ENCODE measurements at regions not wholly inside any gene's neighbourhood (a gene's known extent, or its start where the extent isn't known, plus 50 kb on each side); places are given as distances from the start of the nearest gene placed in this dataset.

DNA sequence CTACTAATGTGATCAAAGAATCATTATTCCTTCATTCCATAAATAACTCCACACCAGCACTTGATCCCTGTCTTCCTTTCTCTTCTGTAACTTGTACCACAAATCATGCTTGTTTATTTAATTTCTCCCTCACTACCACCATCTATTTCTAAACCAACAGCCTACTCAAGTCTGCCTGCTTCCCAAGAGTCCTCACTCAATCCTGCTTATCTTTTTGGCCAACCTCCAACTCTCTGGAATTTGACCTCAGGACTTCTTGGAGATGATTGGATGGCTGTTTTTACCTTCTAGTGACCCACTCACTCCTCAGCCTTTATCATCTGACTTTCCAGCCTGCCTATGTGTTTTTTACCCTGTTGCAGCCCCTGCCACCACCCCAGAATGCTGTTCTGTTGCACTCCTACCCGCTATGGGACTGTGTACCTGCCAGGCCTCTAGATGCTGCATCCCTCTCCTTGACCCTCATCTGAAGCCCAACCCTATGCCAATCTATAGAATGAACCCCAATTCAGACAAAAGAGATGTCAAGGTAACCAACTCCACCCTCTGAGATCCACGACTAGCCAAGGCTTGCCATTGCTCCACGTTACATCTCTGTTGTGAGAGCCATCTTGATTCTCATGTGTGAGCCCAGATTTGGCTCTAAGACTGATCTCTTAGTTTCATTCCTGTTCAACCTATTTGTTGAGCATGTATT lies 150.2 kb upstream of the PLEKHG7 start:
- no peak for DNase-seq

DNA sequence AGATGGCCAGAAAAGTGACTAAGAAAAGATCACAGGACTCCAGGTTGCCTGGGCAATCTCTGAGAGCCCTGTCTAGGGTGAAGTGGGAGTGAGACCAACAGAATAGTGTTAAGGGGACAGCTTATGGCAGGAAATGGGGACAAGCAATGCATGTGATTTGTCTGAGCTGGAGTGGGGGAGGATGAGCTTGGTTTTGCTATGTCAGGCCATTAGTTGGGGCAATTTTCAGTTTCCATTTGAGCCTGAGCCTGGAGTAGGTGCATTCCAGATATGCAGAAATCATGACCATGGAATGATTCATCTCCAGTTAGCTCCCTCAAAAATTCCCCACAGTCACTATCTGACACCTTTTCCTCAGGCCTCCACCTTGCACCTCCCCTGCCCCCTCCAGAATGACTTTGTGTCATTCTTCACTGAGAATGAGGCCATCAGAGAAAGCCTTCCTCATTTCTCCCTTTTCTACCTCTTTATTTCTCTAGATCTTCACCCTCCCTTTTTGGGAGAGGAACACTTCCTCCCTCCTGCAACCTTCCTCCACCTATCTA lies 150.9 kb upstream of the PLEKHG7 start:
- DNase-seq: no peak

DNA sequence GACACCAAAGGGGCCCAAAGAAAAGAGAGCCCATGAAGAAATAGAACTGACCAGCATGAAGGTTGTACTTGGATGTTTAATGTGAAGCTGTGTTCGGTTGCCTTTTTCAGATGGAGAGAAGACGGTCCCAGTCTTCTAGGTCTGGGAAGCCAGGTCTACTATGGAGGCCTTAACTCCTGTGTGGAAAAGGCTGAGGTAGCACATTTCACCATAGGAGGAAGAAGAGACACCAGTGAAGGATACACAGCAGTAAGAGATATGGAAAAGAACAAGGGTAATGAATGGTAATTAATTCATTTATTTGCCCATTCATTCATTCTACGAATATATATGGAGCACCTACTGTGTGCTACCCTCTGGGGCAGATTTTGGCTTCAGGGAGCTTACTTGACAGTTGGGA lies 151.6 kb upstream of the PLEKHG7 start:
- DNase-seq: no peak

DNA sequence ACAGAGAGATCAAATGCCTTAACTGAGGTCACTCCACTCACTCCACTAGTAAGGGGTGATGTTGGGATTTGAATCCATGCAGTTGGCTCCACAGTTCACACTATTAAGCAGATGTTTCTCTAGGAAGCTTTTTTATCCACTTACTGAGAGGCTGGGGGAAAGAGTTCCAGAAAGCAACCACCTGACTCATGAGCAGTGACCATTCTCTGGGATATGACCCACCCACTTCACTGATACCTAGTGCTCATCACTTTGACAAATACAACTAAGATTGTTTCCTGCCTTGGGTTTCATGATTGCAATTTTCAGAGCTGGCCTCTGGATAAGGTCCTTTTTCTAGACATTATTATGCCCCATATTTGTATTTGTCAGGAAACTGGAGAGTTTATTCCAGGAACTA lies 152.1 kb upstream of the PLEKHG7 start:
- no peak for DNase-seq

DNA sequence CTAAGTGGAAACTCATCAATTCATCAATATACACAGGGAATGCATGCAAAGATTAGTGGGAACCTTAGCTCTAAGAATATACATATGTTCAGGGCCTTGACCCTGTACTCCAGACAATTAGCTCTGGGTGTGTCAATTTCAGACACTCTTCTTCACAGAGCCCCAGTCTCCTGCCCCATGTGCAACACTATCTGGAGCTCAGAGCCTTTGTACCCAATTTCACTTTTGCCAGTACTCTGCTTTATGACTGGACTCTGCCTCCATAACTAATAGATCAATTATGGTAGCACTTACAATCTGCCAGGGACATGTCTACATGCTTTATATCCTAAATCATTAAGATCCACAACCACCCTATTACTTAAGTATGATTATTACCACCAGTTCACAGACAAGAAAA lies 152.5 kb upstream of the PLEKHG7 start:
- DNase-seq: no peak

DNA sequence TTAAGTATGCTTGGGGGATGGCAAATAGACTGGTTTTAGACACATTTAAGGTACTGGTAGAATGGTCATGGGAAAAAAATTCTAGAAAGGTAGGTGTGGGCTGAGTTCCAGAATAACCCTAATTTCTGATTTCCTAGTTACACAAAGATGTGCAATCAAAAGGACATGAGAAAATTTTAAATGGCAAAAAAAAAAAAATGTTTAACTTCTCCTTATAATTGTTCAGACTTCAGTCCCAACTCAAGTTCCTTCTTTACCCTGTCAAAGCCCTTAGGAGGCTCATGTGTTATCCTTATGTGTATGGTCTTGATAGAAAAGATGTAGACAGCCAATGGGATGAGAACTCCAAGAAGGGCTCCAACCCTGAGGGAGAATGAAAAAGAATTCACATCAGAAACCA lies 153.3 kb upstream of the PLEKHG7 start:
- no peak for DNase-seq

DNA sequence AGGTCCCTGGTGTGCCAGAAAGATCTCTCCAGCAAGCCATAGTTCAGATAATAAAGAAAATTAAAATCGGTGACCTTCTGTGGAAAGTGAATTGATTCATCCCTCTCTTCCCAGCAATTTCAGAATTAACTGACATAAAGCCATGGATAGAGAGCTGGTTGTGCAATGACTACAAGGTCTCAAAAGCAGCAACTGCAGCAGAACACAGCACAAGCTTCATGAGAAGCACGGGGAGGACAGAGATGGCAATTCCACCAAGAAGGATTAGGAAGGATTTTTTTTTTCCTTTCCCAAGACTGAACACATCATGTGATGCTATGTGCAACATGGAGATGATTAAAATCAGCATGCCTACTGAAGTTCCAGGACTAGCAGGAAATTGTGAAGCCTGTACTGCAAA lies 154.9 kb upstream of the PLEKHG7 start:
- DNase-seq: no peak

DNA sequence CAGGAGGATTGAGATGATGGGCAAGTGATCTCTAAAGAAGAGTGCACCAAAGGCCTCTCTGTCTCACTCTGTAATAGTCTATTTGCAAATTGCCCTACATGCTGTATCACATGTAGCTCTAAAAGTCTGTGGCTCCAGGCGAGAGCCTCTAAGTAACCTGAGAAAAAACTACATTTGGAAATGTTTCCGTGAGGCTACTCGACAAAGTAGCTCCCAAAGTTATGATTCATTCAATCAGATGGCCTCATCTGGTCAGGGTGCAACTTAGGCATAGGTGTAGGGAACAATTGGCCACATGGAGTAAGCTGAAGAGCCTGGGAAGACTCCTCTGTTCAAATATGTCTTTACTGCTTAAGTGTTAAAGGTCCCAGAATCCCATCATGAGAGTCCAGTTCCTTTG lies 155.4 kb upstream of the PLEKHG7 start:
- DNase-seq: no peak

DNA sequence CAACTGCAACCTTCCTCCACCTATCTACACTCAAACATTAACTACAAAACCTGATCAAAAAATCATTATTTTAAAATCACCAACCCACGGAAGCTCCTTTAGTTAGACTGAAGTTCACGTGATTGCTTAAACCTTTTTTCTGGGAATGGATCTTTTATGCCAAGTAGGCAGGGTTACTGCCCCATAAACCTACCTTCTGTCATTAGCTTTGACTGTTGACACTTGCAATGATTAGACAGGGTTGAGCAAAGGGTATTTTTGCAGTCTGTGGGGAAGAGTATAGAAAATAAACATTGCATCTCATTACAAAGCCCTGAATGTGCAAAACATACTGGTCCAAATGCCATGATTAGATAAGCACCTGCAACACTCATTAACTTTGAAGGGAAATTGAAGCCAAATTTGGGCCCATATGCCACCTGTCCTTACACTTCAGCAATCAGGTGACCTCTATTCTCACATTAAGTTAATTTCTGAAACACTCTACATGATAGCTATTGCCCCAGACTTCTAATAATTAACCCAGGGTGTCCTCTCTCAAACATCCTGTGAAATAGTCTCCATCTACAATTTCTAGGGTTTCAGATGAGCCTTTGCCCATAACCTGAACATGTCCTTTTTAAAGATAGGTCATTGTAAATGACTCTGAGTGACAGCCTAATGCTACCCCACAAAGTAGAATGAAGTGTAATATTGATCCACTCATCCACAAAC lies 156.0 kb upstream of the PLEKHG7 start:
- DNase-seq: no peak

DNA sequence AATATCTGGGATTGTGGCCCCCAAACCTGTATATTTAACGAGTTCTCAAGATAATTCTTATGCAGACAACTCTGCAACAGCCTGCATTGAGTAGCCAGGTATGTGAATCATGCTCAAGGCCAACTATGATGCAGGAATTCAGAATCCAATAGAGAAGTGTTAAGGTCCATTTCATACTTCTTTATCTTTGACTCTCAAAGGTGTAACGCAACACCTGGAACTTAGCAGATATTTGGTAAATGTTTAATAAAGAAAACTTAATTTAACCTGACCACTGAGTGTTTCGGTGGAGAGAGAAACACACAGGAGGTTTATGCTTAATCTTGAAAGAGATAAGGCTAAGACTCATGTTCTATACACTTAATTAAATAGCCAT lies 156.5 kb upstream of the PLEKHG7 start:
- DNase-seq: no peak

DNA sequence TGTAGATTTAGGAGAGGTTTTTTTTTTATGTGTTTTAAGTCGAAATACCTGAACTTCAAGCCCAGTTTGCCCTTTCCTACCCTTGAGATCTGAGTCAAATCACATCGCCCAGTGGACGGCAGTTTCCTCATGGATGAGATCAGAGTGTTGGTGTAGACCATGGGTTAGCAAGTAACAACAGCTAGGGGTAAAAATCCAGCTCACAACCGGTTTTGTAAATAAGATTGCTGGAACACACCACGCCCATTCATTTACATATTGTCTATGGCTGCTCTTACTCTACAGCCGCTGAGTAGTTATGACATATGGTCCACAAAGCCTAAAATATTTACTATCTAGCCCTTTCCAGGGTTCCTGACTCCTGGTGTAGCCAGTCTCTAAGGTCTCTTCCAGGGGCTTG lies 158.5 kb upstream of the PLEKHG7 start:
- DNase-seq: no peak

DNA sequence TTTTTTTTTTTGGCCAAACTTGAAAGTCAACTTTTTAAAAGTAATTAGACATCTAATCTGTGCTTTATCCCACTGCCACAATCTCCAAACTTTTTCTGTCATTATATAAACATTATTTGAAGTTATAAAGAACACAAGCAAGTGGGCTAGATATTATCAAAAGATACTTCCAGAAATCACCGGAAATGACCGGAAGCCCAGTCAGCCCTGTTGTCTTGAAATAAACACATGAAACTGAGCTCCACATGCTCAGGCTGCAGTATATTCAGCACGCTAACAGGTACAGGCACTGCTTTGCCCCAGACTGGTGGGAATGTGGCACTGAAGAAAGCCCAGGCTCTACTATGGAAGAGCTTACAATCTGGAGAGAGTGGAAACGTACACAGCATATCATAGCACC lies 158.9 kb upstream of the PLEKHG7 start:
- DNase-seq: no peak

DNA sequence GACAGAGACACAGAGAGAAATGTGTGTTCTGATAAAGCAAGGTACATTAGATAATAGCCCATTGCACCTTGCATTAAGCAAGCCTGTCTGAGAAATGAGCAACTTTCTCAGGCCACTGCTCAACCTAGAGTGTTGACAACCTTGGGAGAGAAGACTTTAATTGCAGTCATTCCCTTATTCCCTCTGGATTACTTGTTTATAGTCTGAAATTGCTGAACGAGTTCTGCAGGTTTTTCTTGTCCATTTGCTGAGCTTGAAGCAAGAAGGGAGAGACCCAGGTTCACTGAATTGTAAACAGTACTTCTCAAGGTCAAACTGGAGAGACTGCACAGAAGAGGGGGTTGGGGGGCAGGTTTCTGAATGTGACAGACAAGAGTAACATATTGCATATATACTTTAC lies 159.4 kb upstream of the PLEKHG7 start:
- no peak for DNase-seq

DNA sequence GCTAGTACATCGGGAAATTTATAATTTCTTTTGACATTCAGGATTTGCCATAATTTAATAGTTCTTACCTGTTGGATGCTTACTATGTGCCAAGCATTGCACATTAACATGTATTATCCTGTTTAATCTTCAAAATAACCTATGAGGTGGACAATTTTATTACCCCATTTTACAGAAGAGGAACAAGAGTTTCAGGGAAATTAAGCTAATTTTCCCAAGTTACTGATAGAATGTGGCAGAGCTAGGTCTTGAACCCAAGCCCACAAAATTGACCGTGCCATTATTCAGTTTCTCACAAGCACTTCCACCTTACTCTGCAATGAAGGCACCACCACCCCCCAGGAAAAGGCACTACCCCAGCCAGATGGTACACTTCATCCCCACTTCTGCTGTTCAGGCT lies 161.1 kb upstream of the PLEKHG7 start:
- DNase-seq: no peak

DNA sequence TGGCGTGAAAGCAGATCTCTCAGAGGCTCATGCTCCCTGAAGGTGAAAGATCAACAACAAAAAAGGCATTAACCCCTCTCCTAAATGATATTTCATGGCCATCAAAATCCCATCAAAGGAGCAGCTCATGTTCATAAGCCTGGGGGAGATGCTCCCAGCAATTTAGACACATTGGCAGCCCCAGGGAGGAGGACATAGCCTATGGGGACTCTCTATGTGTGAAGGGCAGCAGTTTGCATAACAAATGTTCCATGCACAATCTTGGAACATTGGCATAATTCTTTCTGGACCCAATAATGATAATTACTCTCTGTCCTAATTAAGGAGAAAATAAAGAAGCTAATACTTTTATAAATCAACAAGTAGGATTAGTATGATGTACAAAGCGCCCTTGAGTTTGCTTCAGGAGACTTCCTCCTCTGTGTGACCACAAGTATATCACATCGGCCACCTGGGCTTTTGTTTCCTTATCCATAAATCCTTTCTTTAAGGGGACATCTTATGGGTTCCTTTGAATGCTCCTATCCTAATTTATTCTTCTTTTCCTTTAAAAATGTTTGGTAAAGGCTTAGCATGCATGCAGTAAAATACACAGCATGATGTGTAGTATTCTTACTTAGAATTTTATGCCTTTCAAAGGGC lies 161.9 kb upstream of the PLEKHG7 start:
- DNase-seq: no peak

DNA sequence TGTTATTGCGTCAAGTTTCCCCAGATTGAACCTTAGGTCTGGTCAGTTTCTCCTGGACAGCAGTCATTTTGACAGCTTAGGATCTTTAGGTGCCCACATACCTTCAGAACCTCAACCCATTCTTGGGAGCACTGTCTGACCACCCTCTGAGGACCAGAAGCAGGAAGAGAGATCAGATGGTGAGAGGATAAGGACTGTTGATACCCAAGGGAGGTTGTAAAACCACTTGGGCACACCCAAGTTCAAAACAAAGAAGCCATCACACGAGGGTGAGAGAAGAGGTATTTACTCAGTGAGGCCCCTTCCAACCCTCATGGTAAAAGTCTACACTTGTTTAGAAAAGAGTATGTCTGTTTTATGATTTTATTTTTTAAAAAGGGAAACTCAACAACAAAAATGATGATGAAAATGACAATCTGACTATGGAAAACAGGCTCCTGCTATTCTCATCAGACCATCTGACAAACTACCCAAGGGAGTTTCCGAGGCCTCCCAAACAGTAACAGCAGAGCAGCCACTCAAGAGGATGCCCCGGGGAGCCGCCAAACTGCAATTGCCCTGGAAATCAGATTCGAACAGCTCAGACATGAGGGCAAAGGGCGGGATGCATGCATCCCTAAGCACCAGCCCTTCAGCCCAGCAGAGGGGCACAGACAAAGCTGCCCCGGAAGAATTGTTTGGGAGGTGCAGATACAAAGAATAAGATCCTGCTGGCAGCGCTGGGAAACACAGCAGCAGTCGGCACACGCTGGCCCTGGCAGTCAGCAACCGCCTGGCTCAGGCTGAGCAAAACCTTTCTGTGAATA lies 162.6 kb upstream of the PLEKHG7 start:
- DNase-seq: peak in 1 of 2 donors; percentile 50

DNA sequence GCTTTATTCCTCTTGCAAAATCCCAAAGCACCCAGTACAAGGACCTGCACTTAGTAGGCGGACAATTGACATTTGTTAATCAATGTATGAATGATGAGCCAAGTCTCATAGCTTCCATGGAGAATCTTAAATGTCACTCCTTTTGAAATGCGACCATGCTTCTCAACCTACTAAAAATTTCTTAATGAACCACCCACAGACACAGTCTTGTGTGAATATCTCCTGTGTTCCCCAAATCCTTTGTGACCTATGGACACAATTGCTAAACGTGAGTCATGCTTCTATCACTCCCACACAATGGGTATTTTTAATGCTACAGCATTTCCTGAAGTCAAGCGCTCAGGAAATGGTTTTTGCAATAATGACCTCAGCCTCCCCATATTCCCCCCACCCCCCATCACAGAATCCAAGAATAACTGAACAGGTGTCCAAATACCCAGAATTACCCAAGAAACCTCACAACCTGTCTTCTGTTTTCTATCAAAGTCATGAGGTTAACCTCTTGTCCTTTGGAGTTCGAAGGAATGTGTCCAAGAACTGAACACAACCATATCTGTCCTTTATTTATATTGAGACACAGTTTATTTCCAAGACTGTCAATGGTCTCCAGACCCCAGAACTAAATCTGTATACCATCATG lies 163.6 kb upstream of the PLEKHG7 start:
- peak; percentile 35 to 55 for DNase-seq

DNA sequence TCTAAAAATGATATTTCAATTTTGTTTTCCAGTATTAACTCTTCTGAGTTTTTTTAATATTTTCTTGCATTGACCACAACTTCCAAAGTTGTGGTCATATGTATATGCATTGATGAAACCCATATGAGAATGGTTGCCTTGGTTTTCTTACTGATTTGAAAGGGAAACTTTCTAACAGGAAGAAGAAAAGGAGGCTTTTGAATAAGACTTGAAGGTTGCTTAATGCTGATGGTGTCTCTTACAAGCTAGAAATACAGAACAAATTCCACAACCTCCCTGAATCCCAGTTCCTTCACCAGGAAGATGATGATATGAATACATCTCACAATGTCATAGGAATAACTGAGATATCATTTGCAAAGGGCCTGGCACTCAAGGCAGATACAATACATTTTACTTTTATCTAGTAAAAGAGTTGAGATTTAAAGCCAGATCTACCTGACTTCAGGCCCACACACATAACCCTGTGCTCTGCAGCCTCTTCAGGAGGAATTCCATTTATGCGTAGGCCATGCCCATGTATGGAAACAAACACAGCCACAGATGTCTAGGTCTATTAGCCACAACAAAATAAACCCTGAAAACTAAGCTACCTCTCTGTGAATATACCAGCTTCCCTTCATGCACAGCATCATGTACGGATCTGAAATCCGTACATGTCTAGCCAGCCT lies 165.4 kb upstream of the PLEKHG7 start:
- DNase-seq: no peak

DNA sequence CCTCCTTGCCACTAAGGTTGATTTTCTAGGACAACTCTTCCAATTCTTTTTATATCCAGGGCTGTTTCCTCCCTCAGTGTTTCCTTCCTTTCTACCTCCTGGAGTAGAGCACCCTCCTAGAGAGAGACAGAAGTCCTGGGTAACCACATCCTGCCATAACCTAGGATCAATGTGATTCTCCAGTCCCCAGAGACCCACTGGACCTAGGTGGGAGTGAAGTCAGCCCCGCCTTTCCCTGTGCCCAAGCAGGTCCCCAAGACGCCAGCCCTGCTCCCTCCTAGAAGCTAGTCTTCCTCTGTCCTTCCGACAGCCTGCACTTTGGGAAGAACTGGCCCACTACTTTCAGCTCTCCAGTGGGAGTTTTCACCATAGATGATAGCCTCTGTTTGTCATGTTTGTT lies 166.8 kb upstream of the PLEKHG7 start:
- DNase-seq: no peak

DNA sequence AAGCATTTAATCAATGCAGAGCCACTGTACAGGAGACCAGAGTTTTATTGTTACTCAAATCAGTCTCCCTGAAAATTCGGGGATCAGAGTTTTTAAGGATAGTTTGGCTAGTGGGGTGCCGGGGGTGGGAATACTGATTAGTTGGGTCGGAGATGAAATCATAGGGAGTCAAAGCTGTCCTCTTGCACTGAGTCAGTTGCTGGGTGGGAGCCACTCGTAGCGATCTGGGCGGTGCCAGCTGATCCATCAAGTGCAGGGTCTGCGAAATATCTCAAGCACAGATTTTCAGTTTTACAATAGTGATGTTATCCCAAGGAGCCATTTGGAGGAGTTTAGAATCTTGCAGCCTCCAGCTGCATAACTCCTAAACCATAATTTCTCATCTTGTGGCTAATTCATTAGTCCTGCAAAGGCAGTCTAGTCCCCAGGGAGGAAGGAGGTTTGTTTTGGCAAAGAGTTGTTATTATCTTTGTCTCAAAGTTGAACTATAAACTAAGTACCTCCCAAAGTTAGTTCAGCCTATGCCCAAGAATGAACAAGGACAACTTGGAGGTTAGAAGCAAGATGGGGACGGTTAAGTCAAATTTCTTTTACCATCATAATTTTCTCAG lies 169.4 kb upstream of the PLEKHG7 start:
- no peak for DNase-seq

DNA sequence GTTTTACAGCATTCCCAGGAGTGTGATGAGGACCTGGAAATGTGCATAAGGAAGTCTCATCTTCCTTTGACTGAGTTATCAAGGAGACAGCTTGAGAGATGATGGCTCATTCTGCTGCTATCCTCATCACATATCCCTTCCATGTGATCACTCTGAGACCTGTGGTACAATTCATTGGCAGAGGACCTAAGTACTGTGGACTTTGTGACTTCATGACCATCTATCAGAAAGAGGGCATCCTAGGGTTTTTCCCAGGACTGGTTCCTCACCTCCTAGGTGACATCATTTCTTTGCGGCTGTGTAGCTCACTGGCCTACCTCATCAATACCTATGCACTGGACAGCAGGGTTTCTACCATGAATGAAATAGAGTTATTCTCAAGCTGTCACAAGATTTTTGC lies 172.1 kb upstream of the PLEKHG7 start:
- DNase-seq: no peak

DNA sequence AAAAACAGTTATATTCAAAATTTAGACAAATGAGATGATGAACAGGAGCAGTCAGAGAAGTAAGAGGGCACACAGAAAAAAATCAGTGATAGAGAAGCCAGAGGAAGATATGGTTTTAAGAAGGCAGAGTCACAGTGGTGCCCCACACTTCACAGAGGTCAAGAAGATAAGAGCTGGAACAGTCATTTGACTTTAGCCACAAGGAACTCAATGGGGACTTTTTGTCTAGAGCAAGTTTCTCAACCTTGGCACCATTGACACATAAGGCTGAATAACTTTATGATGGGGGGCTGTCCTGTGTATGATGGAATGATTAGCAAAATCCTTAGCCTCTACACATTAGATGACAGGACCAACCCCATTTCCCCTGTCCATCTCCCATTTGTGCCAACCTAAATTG lies 172.8 kb upstream of the PLEKHG7 start:
- DNase-seq: no peak

Data from CD4-positive, alpha-beta T cell treated with Interferon alpha-2 for 1 hour (primary cell).